ENCODE measurements at regions not wholly inside any gene's neighbourhood (a gene's known extent, or its start where the extent isn't known, plus 50 kb on each side); places are given as distances from the start of the nearest gene placed in this dataset.
"Not testable (repeated sequence)": the region's sequence is repeated elsewhere in the genome, so short reads cannot be mapped to it uniquely, and the experiment has no call there.

GRCh38 chr10:55943403-55943802, 417.7 kb downstream of the ZWINT start:
- Histone ChIP-seq H3K4me3 (ENCODE audit: low read length) (no peak overlapping the region), H3K4me1 (ENCODE audit: insufficient read depth, low read length) (no peaks in the 10 kb centered on the region), H3K9me3 (ENCODE audit: control insufficient read depth in 1 of 2, insufficient read depth in 1 of 2, low read length in 2 of 2) (peaks cover 0 to 3% of the 10 kb centered on the region in 2 experiments), H3K36me3 (ENCODE audit: insufficient read depth, low read length) (no peaks in the 10 kb centered on the region), H3K27me3 (ENCODE audit: control insufficient read depth in 1 of 2, insufficient read depth in 2 of 2, low read length in 2 of 2) (no peaks in the 10 kb centered on the region), H3K27ac (ENCODE audit: low read depth in 1 of 2, low read length in 2 of 2) (no peak overlapping the region)
- TF ChIP-seq CTCF (IDR thresholded peaks at IDR 0.05) = no peak
- Mint-ChIP-seq H3K27ac (no peak overlapping the region), H3K36me3 (ENCODE audit: low read depth) (no peaks in the 10 kb centered on the region), H3K9me3 (no peaks in the 10 kb centered on the region), H3K4me3 (no peak overlapping the region), H3K27me3 (no peaks in the 10 kb centered on the region), H3K4me1 (ENCODE audit: low read depth) (no peaks in the 10 kb centered on the region)
- POLR2A ChIA-PET = no interaction called here
- DNase-seq (no peak), ATAC-seq (ENCODE audit: poor library complexity) (no peak)
- intact Hi-C loops (cut with DNase I, micrococcal nuclease) = no loop called here
- CTCF ChIA-PET = interaction anchor here (0.8 kb wide), 1 partner anchor 17 kb away, joined by 3 read pairs; no protein-coding TSS in a partner anchor

DNA sequence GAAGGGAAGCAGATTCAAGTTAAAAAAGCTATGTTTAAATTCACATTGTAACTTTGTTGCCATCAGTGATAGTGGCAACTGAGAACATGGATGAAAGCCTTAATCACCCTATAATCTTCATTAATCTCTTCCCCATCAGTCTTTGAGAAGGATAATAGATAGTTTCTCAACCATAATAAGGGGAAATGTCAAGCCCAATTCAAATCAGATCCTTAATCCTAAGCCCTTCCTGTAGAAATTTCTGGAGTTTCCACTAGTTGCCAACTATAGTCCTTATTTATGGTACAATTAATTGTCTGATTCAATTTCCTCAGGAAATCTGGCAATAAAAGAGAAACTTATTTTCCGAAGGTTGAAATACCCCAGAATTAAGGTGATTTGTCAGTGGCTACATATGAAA, 431.8 kb downstream of the ZWINT start:
- intact Hi-C loops (cut with DNase I, micrococcal nuclease) = no loop called here
- POLR2A ChIA-PET = no interaction called here
- peaks cover 3% of the 10 kb centered on the region for H3K9me3 Mint-ChIP-seq

GRCh38 chr10:55899472-55900147, 461.4 kb downstream of the ZWINT start:
- H3K4me3 Mint-ChIP-seq; H3K9me3 ChIP-seq (ENCODE audit: control insufficient read depth in 1 of 2, insufficient read depth in 1 of 2, low read length in 2 of 2); H3K4me3 ChIP-seq (ENCODE audit: low read length); H3K4me1 ChIP-seq (ENCODE audit: insufficient read depth, low read length); H3K36me3 Mint-ChIP-seq (ENCODE audit: low read depth); H3K27me3 Mint-ChIP-seq; H3K9me3 Mint-ChIP-seq; H3K36me3 ChIP-seq (ENCODE audit: insufficient read depth, low read length); H3K4me1 Mint-ChIP-seq (ENCODE audit: low read depth); intact Hi-C loops (cut with DNase I, micrococcal nuclease); DNase-seq; H3K27me3 ChIP-seq (ENCODE audit: control insufficient read depth in 1 of 2, insufficient read depth in 2 of 2, low read length in 2 of 2); ATAC-seq (ENCODE audit: poor library complexity); H3K27ac ChIP-seq (ENCODE audit: low read depth in 1 of 2, low read length in 2 of 2); POLR2A ChIA-PET; CTCF ChIA-PET; H3K27ac Mint-ChIP-seq: not testable (repeated sequence)

More for the DNA sequence above, 431.8 kb downstream of the ZWINT start:
- Histone ChIP-seq H3K4me3 (ENCODE audit: low read length) (no peak overlapping the region), H3K9me3 (ENCODE audit: control insufficient read depth in 1 of 2, insufficient read depth in 1 of 2, low read length in 2 of 2) (peaks cover 0 to 5% of the 10 kb centered on the region in 2 experiments), H3K27ac (ENCODE audit: low read depth in 1 of 2, low read length in 2 of 2) (no peak overlapping the region), H3K4me1 (ENCODE audit: insufficient read depth, low read length) (no peaks in the 10 kb centered on the region), H3K36me3 (ENCODE audit: insufficient read depth, low read length) (no peaks in the 10 kb centered on the region), H3K27me3 (ENCODE audit: control insufficient read depth in 1 of 2, insufficient read depth in 2 of 2, low read length in 2 of 2) (no peaks in the 10 kb centered on the region)
- no peak overlapping the region for H3K4me3 Mint-ChIP-seq
- no peaks in the 10 kb centered on the region for H3K36me3 Mint-ChIP-seq (ENCODE audit: low read depth)
- no peak for TF ChIP-seq CTCF (IDR thresholded peaks at IDR 0.05)
- DNase-seq = no peak
- no peaks in the 10 kb centered on the region for H3K4me1 Mint-ChIP-seq (ENCODE audit: low read depth)
- no peak for ATAC-seq (ENCODE audit: poor library complexity)
- CTCF ChIA-PET = no interaction called here
- no peaks in the 10 kb centered on the region for H3K27me3 Mint-ChIP-seq
- no peak overlapping the region for H3K27ac Mint-ChIP-seq

DNA sequence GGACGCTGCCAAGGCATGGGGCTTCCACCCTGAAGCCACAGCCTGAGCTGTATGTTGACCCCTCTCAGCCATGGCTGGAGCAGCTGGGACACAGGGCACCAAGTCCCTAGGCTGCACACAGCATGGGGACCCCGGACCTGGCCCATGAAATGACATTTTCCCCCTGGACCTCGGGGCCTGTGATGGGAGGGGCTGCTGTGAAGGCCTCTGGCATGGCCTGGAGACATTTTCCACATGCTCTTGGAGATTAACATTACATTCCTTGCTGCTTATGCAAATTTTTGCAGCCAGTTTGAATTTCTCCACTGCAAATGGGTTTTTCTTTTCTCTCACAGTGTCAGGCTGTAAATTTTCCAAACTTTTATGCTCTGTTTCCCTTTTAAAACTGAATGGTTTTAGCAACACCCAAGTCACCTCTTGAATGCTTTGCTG, 463.6 kb downstream of the ZWINT start:
- no peak overlapping the region for H3K4me3 ChIP-seq (ENCODE audit: low read length)
- no peaks in the 10 kb centered on the region for H3K36me3 ChIP-seq (ENCODE audit: insufficient read depth, low read length)
- no peaks in the 10 kb centered on the region for H3K27me3 ChIP-seq (ENCODE audit: control insufficient read depth in 1 of 2, insufficient read depth in 2 of 2, low read length in 2 of 2)
- H3K27ac ChIP-seq (ENCODE audit: low read depth in 1 of 2, low read length in 2 of 2) = no peak overlapping the region
- no peak overlapping the region for H3K27ac Mint-ChIP-seq
- H3K27me3 Mint-ChIP-seq = no peaks in the 10 kb centered on the region
- no peak for TF ChIP-seq CTCF (IDR thresholded peaks at IDR 0.05)
- no peak for ATAC-seq (ENCODE audit: poor library complexity)
- no peaks in the 10 kb centered on the region for H3K4me1 Mint-ChIP-seq (ENCODE audit: low read depth)
- no peaks in the 10 kb centered on the region for H3K4me1 ChIP-seq (ENCODE audit: insufficient read depth, low read length)
- ChIA-PET POLR2A (no interaction called here), CTCF (no interaction called here)
- no peaks in the 10 kb centered on the region for H3K36me3 Mint-ChIP-seq (ENCODE audit: low read depth)
- H3K4me3 Mint-ChIP-seq = no peak overlapping the region
- peaks cover 6% of the 10 kb centered on the region for H3K9me3 Mint-ChIP-seq
- H3K9me3 ChIP-seq (ENCODE audit: control insufficient read depth in 1 of 2, insufficient read depth in 1 of 2, low read length in 2 of 2) = peaks cover 5 to 6% of the 10 kb centered on the region in 2 experiments
- intact Hi-C loops (cut with DNase I, micrococcal nuclease) = no loop called here
- no peak for DNase-seq
